ENCODE measurements at regions not wholly inside any gene's neighbourhood (a gene's known extent, or its start where the extent isn't known, plus 50 kb on each side); places are given as distances from the start of the nearest gene placed in this dataset.
"Not testable (repeated sequence)": the region's sequence is repeated elsewhere in the genome, so short reads cannot be mapped to it uniquely, and the experiment has no call there.

DNA sequence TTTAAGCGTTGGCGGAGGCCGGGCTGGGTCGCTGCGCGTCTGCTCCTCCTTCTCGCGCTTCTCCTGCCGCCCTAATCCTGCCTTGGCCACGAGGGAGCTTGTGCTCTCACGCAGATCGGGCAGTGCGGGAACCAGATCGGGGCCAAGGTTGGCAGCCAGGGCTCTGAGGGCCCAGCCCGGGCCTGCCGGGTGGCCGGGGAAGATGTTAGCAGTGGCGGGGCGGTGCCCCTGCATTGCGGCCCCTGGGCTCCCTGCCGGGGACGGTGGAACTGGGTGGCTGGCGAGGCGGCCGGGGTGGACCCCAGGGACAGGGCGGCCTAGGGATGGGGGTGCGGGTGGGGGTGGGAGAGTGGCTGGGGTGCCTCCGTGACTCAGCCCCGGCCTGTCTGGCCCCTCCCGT is 297.4 kb downstream of the CACNA1B start:
- BruUV-seq (replicated peaks); H3K36me3 ChIP-seq (ENCODE audit: control insufficient read depth, insufficient read depth, low read length); H3K27me3 ChIP-seq (ENCODE audit: control insufficient read depth, insufficient read depth, low read length); in situ Hi-C loops (cut with MboI; ENCODE audit: low sequenced_read_pairs); intact Hi-C loops (cut with micrococcal nuclease); H2BK20ac ChIP-seq (ENCODE audit: low read depth, low read length); H3K14ac ChIP-seq (replicated peaks; ENCODE audit: low read depth, low read length); H4K8ac ChIP-seq (ENCODE audit: low read depth in 2 of 2, low read length in 2 of 2); H3K4me1 ChIP-seq (ENCODE audit: control insufficient read depth, insufficient read depth, low read length); H2BK15ac ChIP-seq (ENCODE audit: low read depth, low read length); H3K9me1 ChIP-seq (ENCODE audit: insufficient read depth, low read length); H3K9me3 ChIP-seq (ENCODE audit: control insufficient read depth, insufficient read depth, low read length); H3K23ac ChIP-seq (ENCODE audit: low read depth, low read length); H2AFZ ChIP-seq (replicated peaks; ENCODE audit: low read length, poor library complexity); H4K91ac ChIP-seq (ENCODE audit: insufficient read depth, low read depth, low read length); H3K4me2 ChIP-seq (ENCODE audit: low read depth, low read length); POLR2A ChIA-PET (ENCODE audit: unreplicated experiment); H2BK120ac ChIP-seq (ENCODE audit: low read depth, low read length); H3K18ac ChIP-seq (ENCODE audit: low read depth, low read length); CTCF ChIA-PET; H3K4ac ChIP-seq (ENCODE audit: low read depth, low read length); H3K9ac ChIP-seq (ENCODE audit: low read depth, low read length); H2AK9ac ChIP-seq (replicated peaks; ENCODE audit: low read depth, low read length, poor library complexity); H3K79me1 ChIP-seq (ENCODE audit: low read depth in 1 of 2, low read length in 2 of 2); H2AK5ac ChIP-seq (ENCODE audit: low read depth, low read length); H2BK5ac ChIP-seq (ENCODE audit: low read depth, low read length, poor library complexity, severe bottlenecking); H4K5ac ChIP-seq (ENCODE audit: low read depth, low read length); DNase-seq; H3K4me3 ChIP-seq (ENCODE audit: insufficient read depth, low read depth, low read length); H3K27ac ChIP-seq (ENCODE audit: insufficient read depth, low read length); H4K20me1 ChIP-seq (ENCODE audit: insufficient read depth, low read length); dilution Hi-C loops (cut with HindIII; ENCODE audit: low sequenced_read_pairs, unreplicated experiment); H3K56ac ChIP-seq (ENCODE audit: extremely low read depth, insufficient read depth, low read length); ATAC-seq (ENCODE audit: low read depth): not testable (repeated sequence)
- WGBS, 2 experiments (ENCODE audit: extremely low coverage in 2 of 2, insufficient read length in 1 of 2), result 60% methylated on average over 11 of the region's 30 CpGs; no CpG with 5 or more reads in 1 of the 2 experiments

DNA sequence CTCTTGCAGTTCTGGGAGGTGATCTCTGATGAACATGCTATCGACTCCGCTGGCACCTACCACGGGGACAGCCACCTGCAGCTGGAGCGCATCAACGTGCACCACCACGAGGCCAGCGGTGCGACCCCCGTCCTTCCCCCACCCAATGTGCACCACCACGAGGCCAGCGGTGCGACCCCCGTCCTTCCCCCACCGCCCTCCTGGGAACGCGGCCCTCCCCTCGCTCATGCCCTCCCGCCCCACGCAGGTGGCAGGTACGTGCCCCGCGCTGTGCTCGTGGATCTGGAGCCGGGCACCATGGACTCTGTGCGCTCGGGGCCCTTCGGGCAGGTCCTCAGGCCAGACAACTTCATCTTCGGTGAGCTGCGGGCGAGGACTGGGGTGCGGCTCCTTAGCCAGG is 297.8 kb downstream of the CACNA1B start:
- dilution Hi-C loops (cut with HindIII; ENCODE audit: low sequenced_read_pairs, unreplicated experiment); H2AFZ ChIP-seq (replicated peaks; ENCODE audit: low read length, poor library complexity); H4K20me1 ChIP-seq (ENCODE audit: insufficient read depth, low read length); in situ Hi-C loops (cut with MboI; ENCODE audit: low sequenced_read_pairs); H3K79me1 ChIP-seq (ENCODE audit: low read depth in 1 of 2, low read length in 2 of 2); H3K27ac ChIP-seq (ENCODE audit: insufficient read depth, low read length); H2AK5ac ChIP-seq (ENCODE audit: low read depth, low read length); H2AK9ac ChIP-seq (replicated peaks; ENCODE audit: low read depth, low read length, poor library complexity); H3K56ac ChIP-seq (ENCODE audit: extremely low read depth, insufficient read depth, low read length); H3K9me1 ChIP-seq (ENCODE audit: insufficient read depth, low read length); DNase-seq; CTCF ChIA-PET; H3K4me2 ChIP-seq (ENCODE audit: low read depth, low read length); H2BK20ac ChIP-seq (ENCODE audit: low read depth, low read length); POLR2A ChIA-PET (ENCODE audit: unreplicated experiment); H4K91ac ChIP-seq (ENCODE audit: insufficient read depth, low read depth, low read length); ATAC-seq (ENCODE audit: low read depth); BruUV-seq (replicated peaks); H2BK120ac ChIP-seq (ENCODE audit: low read depth, low read length); H3K18ac ChIP-seq (ENCODE audit: low read depth, low read length); H2BK15ac ChIP-seq (ENCODE audit: low read depth, low read length); H3K14ac ChIP-seq (replicated peaks; ENCODE audit: low read depth, low read length); H3K4ac ChIP-seq (ENCODE audit: low read depth, low read length); H3K23ac ChIP-seq (ENCODE audit: low read depth, low read length); H3K9me3 ChIP-seq (ENCODE audit: control insufficient read depth, insufficient read depth, low read length); H2BK5ac ChIP-seq (ENCODE audit: low read depth, low read length, poor library complexity, severe bottlenecking); H3K4me1 ChIP-seq (ENCODE audit: control insufficient read depth, insufficient read depth, low read length); H3K36me3 ChIP-seq (ENCODE audit: control insufficient read depth, insufficient read depth, low read length); H3K9ac ChIP-seq (ENCODE audit: low read depth, low read length); H4K8ac ChIP-seq (ENCODE audit: low read depth in 2 of 2, low read length in 2 of 2); intact Hi-C loops (cut with micrococcal nuclease); H3K4me3 ChIP-seq (ENCODE audit: insufficient read depth, low read depth, low read length); H3K27me3 ChIP-seq (ENCODE audit: control insufficient read depth, insufficient read depth, low read length); H4K5ac ChIP-seq (ENCODE audit: low read depth, low read length): not testable (repeated sequence)
- no CpG with 5 or more reads among the region's 31 CpGs for WGBS, 2 experiments (ENCODE audit: extremely low coverage in 2 of 2, insufficient read length in 1 of 2)

Measured in IMR-90 (cell line).